H9 (cell line): ENCODE measurements at regions not wholly inside any gene's neighbourhood (a gene's known extent, or its start where the extent isn't known, plus 50 kb on each side); places are given as distances from the start of the nearest gene placed in this dataset.

Experiments
- DNase-seq: peaks from one replicate; pipeline ENCODE4 v3.0.0-alpha.2; 2017
- H2AFZ ChIP-seq: one replicate; pipeline ENCODE4 v1.6.1; 2013; ENCODE audit warnings: mild to moderate bottlenecking, low read length, control low read depth, moderate library complexity
- H2AK5ac ChIP-seq: 2 replicates; pipeline ENCODE4 v1.6.1; 2013; ENCODE audit warnings: low read length, control low read depth, mixed read lengths; ENCODE audit not compliant: insufficient read length
- H2BK120ac ChIP-seq: one replicate; pipeline ENCODE4 v1.6.1; 2013; ENCODE audit warnings: low read depth, mild to moderate bottlenecking, low read length, control low read depth, inconsistent platforms; ENCODE audit not compliant: poor library complexity, severe bottlenecking
- H2BK12ac ChIP-seq: 2 replicates; pipeline ENCODE4 v1.6.1; 2013; ENCODE audit warnings: low read length, control low read depth, mixed read lengths, low read depth; ENCODE audit not compliant: insufficient read length
- H2BK15ac ChIP-seq: 2 replicates; pipeline ENCODE4 v1.6.1; 2013; ENCODE audit warnings: low read depth, low read length, control low read depth
- H2BK20ac ChIP-seq: one replicate; pipeline ENCODE4 v1.6.1; 2013; ENCODE audit warnings: low read depth, mild to moderate bottlenecking, low read length, control low read depth, inconsistent platforms; ENCODE audit not compliant: poor library complexity, severe bottlenecking
- H2BK5ac ChIP-seq: 2 replicates; pipeline ENCODE4 v1.6.1; 2013; ENCODE audit warnings: low read length, control low read depth, mixed read lengths; ENCODE audit not compliant: insufficient read length
- H3K14ac ChIP-seq: 2 replicates; pipeline ENCODE4 v1.6.1; 2013; ENCODE audit warnings: low read length, control low read depth; ENCODE audit not compliant: insufficient read depth
- H3K18ac ChIP-seq: 2 replicates; pipeline ENCODE4 v1.6.1; 2013; ENCODE audit warnings: low read depth, mild to moderate bottlenecking, mixed read lengths, low read length, control low read depth; ENCODE audit not compliant: insufficient read length
- H3K23ac ChIP-seq: 2 replicates; pipeline ENCODE4 v1.6.1; 2013; ENCODE audit warnings: low read length, control low read depth, mixed read lengths, low read depth; ENCODE audit not compliant: insufficient read length
- H3K23me2 ChIP-seq: 2 replicates; pipeline ENCODE4 v1.6.1; 2013; ENCODE audit warnings: low read depth, mild to moderate bottlenecking, mixed read lengths, low read length, control low read depth; ENCODE audit not compliant: insufficient read length, poor library complexity, severe bottlenecking
- H3K27ac ChIP-seq: 2 replicates; pipeline ENCODE4 v1.5.1; 2013; ENCODE audit warnings: low read length, control low read depth, mixed read lengths, low read depth; ENCODE audit not compliant: insufficient read length
- H3K27me3 ChIP-seq: 2 replicates; pipeline ENCODE4 v1.6.1; 2013; ENCODE audit warnings: low read length, control low read depth, inconsistent platforms; ENCODE audit not compliant: insufficient read depth
- H3K4ac ChIP-seq: 2 replicates; pipeline ENCODE4 v1.6.1; 2013; ENCODE audit warnings: low read depth, mild to moderate bottlenecking, control low read depth, inconsistent platforms, low read length, moderate library complexity
- H3K4me1 ChIP-seq: 2 replicates; pipeline ENCODE4 v1.6.1; 2013; ENCODE audit warnings: low read length, control low read depth, inconsistent platforms; ENCODE audit not compliant: insufficient read depth
- H3K4me2 ChIP-seq: 2 replicates; pipeline ENCODE4 v1.6.1; 2013; ENCODE audit warnings: low read length, control low read depth, mixed read lengths; ENCODE audit not compliant: insufficient read length, insufficient read depth
- H3K56ac ChIP-seq: 2 replicates; pipeline ENCODE4 v1.6.1; 2013; ENCODE audit warnings: low read depth, mild to moderate bottlenecking, mixed read lengths, low read length, control low read depth; ENCODE audit not compliant: insufficient read length
- H3K79me1 ChIP-seq: 2 replicates; pipeline ENCODE4 v1.6.1; 2013; ENCODE audit warnings: low read depth, mild to moderate bottlenecking, moderate library complexity, low read length, control low read depth, inconsistent platforms; ENCODE audit not compliant: insufficient read depth, poor library complexity, severe bottlenecking
- H3K79me2 ChIP-seq: 2 replicates; pipeline ENCODE4 v1.6.1; 2013; ENCODE audit warnings: low read length, control low read depth, inconsistent platforms; ENCODE audit not compliant: insufficient read depth
- H3K9ac ChIP-seq: 2 replicates; pipeline ENCODE4 v1.6.1; 2013; ENCODE audit warnings: low read length, control low read depth, mixed read lengths; ENCODE audit not compliant: insufficient read length; ENCODE audit errors: extremely low read depth
- H3K9me3 ChIP-seq: one replicate; pipeline ENCODE4 v1.6.1; 2013; ENCODE audit warnings: low read depth, low read length, inconsistent platforms; ENCODE audit not compliant: control insufficient read depth
- H3T11ph ChIP-seq: one replicate; pipeline ENCODE4 v1.6.1; 2013; ENCODE audit warnings: mild to moderate bottlenecking, low read length, control low read depth, inconsistent platforms
- H4K20me1 ChIP-seq: one replicate; pipeline ENCODE4 v1.6.1; 2013; ENCODE audit not compliant: control insufficient read depth, insufficient read length, insufficient read depth
- H4K5ac ChIP-seq: 2 replicates; pipeline ENCODE4 v1.6.1; 2013; ENCODE audit warnings: low read depth, mild to moderate bottlenecking, mixed read lengths, low read length, control low read depth; ENCODE audit not compliant: insufficient read length
- H4K8ac ChIP-seq: replicated peaks from 2 replicates; pipeline ENCODE4 v1.6.1; 2013; ENCODE audit warnings: low read length, control low read depth, mixed read lengths, low read depth; ENCODE audit not compliant: insufficient read length
- H4K91ac ChIP-seq: 2 replicates; pipeline ENCODE4 v1.6.1; 2013; ENCODE audit warnings: low read depth, mild to moderate bottlenecking, moderate library complexity, mixed read lengths, low read length, control low read depth; ENCODE audit not compliant: insufficient read length
- H3K27ac Mint-ChIP-seq, 3 experiments: 2 replicates in 2 of 3; 3 replicates in 1 of 3; pipeline ENCODE4 v1.8.0; 2020 to 2021; ENCODE audit warnings: mixed read lengths in 3 of 3, mild to moderate bottlenecking in 1 of 3, moderate library complexity in 1 of 3
- H3K27me3 Mint-ChIP-seq: 2 replicates; pipeline ENCODE4 v1.8.0; 2021; ENCODE audit warnings: low read depth, mild to moderate bottlenecking, moderate library complexity, mixed read lengths
- H3K36me3 Mint-ChIP-seq, 3 experiments: 2 replicates in 2 of 3; 3 replicates in 1 of 3; pipeline ENCODE4 v1.8.0; 2020 to 2021; ENCODE audit warnings: low read depth in 3 of 3, mixed read lengths in 3 of 3; ENCODE audit not compliant: insufficient read depth in 1 of 3
- H3K4me1 Mint-ChIP-seq, 2 experiments: 2 replicates each; pipeline ENCODE4 v1.8.0; 2020; ENCODE audit warnings: mixed read lengths in 2 of 2
- H3K4me3 Mint-ChIP-seq, 2 experiments: 2 replicates in 1 of 2; 3 replicates in 1 of 2; pipeline ENCODE4 v1.8.0; 2020 to 2021; ENCODE audit warnings: mild to moderate bottlenecking in 2 of 2, mixed read lengths in 2 of 2, moderate library complexity in 1 of 2
- H3K9me3 Mint-ChIP-seq, 2 experiments: 2 replicates in 1 of 2; 3 replicates in 1 of 2; pipeline ENCODE4 v1.8.0; 2020; ENCODE audit warnings: mild to moderate bottlenecking in 2 of 2, mixed read lengths in 2 of 2, moderate library complexity in 1 of 2
- CTCF ChIP-seq: fragments of 200-600 bp; sonication (generic); conservative IDR thresholded peaks from 3 replicates; pipeline ENCODE4 v1.8.0; 2021; ENCODE audit warnings: antibody characterized with exemption, mild to moderate bottlenecking
- WGBS: extraction: QIAGEN DNeasy Blood & Tissue Kit; methylation state at CpG from one replicate; pipeline ENCODE4 v1.1.7; 2013; ENCODE audit warnings: missing lambda C conversion rate, low lambda C conversion rate, mixed read lengths; ENCODE audit not compliant: insufficient read length; ENCODE audit errors: extremely low coverage; 5-methylcytosine and 5-hydroxymethylcytosine counted together

- no CpG with 5 or more reads among the region's 1 CpG for WGBS
Measured at GRCh38 chr11:103807806-103808205, 228.6 kb upstream of the DDI1 start.

More at GRCh38 chr11:103807806-103808205, 228.6 kb upstream of the DDI1 start:
- Histone ChIP-seq H3K14ac (no peak overlapping the region), H3K4me1 (peaks cover 7% of the 10 kb centered on the region; the same call in 1 of the 2 replicates), H3K23me2 (no peaks in the 10 kb centered on the region), H2AK5ac (no peak overlapping the region), H4K91ac (no peak overlapping the region), H3K79me2 (no peaks in the 10 kb centered on the region), H2BK20ac (no peak overlapping the region), H4K5ac (no peak overlapping the region), H3K27ac (no peak overlapping the region), H3T11ph (no peak overlapping the region), H3K18ac (no peak overlapping the region), H2AFZ (no peak overlapping the region), H3K56ac (no peak overlapping the region), H3K9ac (no peak overlapping the region), H3K4ac (no peak overlapping the region), H3K4me2 (no peak overlapping the region), H3K9me3 (no peaks in the 10 kb centered on the region), H3K79me1 (no peaks in the 10 kb centered on the region), H4K8ac (no peak overlapping the region), H2BK15ac (no peak overlapping the region), H2BK12ac (no peak overlapping the region), H3K23ac (no peak overlapping the region), H2BK120ac (no peak overlapping the region), H3K27me3 (no peaks in the 10 kb centered on the region), H4K20me1 (no peaks in the 10 kb centered on the region), H2BK5ac (no peak overlapping the region)
- Mint-ChIP-seq H3K4me3 (no peak overlapping the region), H3K36me3 (no peaks in the 10 kb centered on the region), H3K27me3 (no peaks in the 10 kb centered on the region), H3K4me1 (peaks cover 13 to 14% of the 10 kb centered on the region in 2 experiments), H3K27ac (no peak overlapping the region), H3K9me3 (no peaks in the 10 kb centered on the region; a peak in 1 of 5 replicates)
- no peak for TF ChIP-seq CTCF
- DNase-seq = no peak
